Posterior cingulate gyrus (tissue), 11 donors: ENCODE measurements at regions not wholly inside any gene's neighbourhood (a gene's known extent, or its start where the extent isn't known, plus 50 kb on each side); places are given as distances from the start of the nearest gene placed in this dataset.
"Not testable (repeated sequence)": the region's sequence is repeated elsewhere in the genome, so short reads cannot be mapped to it uniquely, and the experiment has no call there.

Source experiments
- DNase-seq, 10 donors: peaks; one replicate each; pipeline versions ENCODE4 v3.0.0 to v3.0.0-alpha.2; 2020 to 2021; ENCODE audit warnings: mixed read lengths in 3 of 10
- intact Hi-C: fragments of 100-400 bp; cut with DNase I; formaldehyde crosslinking; loops from one replicate; pipeline ENCODE4 v1.15.1; 2023

- intact Hi-C loops = loop anchor here (10.0 kb wide), 1 partner anchor 477 kb away; no protein-coding TSS in a partner anchor
- DNase-seq = no peak
These were observed 631.5 kb downstream of the SUCLG1 start for GRCh38 chr2:83827618-83828017.

- no peak for DNase-seq
- intact Hi-C loops = loop anchor here (10.0 kb wide), 1 partner anchor 478 kb away; no protein-coding TSS in a partner anchor
These were observed 632.5 kb downstream of the SUCLG1 start for GRCh38 chr2:83826577-83826976.

GRCh38 chr2:83823229-83823628 is 635.9 kb downstream of the SUCLG1 start:
- intact Hi-C loops = loop anchor here (10.0 kb wide), 1 partner anchor 482 kb away; no protein-coding TSS in a partner anchor
- peak in 1 of 10 donors; percentile 62 for DNase-seq

GRCh38 chr2:83817511-83817910 is 641.6 kb downstream of the SUCLG1 start:
- DNase-seq = no peak
- intact Hi-C loops = no loop called here

GRCh38 chr2:83808878-83809277 is 650.2 kb downstream of the SUCLG1 start:
- intact Hi-C loops = no loop called here
- no peak for DNase-seq

- intact Hi-C loops = no loop called here
- DNase-seq = peak in 2 of 10 donors; percentile 44 to 78
These were observed 656.5 kb downstream of the SUCLG1 start for GRCh38 chr2:83802604-83803003.

GRCh38 chr2:83795777-83796176 is 663.3 kb downstream of the SUCLG1 start:
- DNase-seq = no peak
- intact Hi-C loops = no loop called here

GRCh38 chr2:83790467-83790866 is 668.6 kb downstream of the SUCLG1 start:
- intact Hi-C loops, DNase-seq: not testable (repeated sequence)

- intact Hi-C loops, DNase-seq: not testable (repeated sequence)
These were observed 669.4 kb downstream of the SUCLG1 start for GRCh38 chr2:83789674-83790073.

GRCh38 chr2:83788938-83789566 is 670.0 kb downstream of the SUCLG1 start:
- intact Hi-C loops, DNase-seq: not testable (repeated sequence)

GRCh38 chr2:83787189-83787588 is 671.9 kb downstream of the SUCLG1 start:
- intact Hi-C loops = no loop called here
- DNase-seq = no peak

- no peak for DNase-seq
- intact Hi-C loops = no loop called here
These were observed 672.9 kb downstream of the SUCLG1 start for GRCh38 chr2:83786140-83786539.

GRCh38 chr2:83784947-83785346 is 674.1 kb downstream of the SUCLG1 start:
- intact Hi-C loops = no loop called here
- DNase-seq = no peak

GRCh38 chr2:83784315-83784714 is 674.8 kb downstream of the SUCLG1 start:
- DNase-seq = no peak
- intact Hi-C loops = no loop called here

- DNase-seq = no peak
- intact Hi-C loops = no loop called here
These were observed 677.0 kb downstream of the SUCLG1 start for GRCh38 chr2:83782122-83782521.

GRCh38 chr2:83764447-83765005 is 694.6 kb downstream of the SUCLG1 start:
- intact Hi-C loops = no loop called here
- DNase-seq = peak in 1 of 10 donors; percentile 32

GRCh38 chr2:83757329-83757728 is 701.8 kb downstream of the SUCLG1 start:
- no peak for DNase-seq
- intact Hi-C loops = no loop called here

- no peak for DNase-seq
- intact Hi-C loops = no loop called here
These were observed 702.9 kb downstream of the SUCLG1 start for GRCh38 chr2:83756219-83756618.

- no peak for DNase-seq
- intact Hi-C loops = no loop called here
These were observed 711.9 kb downstream of the SUCLG1 start for GRCh38 chr2:83747141-83747540.

GRCh38 chr2:83744855-83745254 is 714.2 kb downstream of the SUCLG1 start:
- intact Hi-C loops = no loop called here

GRCh38 chr2:83742117-83742782 is 716.8 kb downstream of the SUCLG1 start:
- intact Hi-C loops = no loop called here
- DNase-seq = no peak

More at GRCh38 chr2:83744855-83745254, 714.2 kb downstream of the SUCLG1 start:
- no peak for DNase-seq

GRCh38 chr2:83730223-83730622 is 728.9 kb downstream of the SUCLG1 start:
- DNase-seq = no peak
- intact Hi-C loops = no loop called here
